Forelimb muscle (tissue), 1 donor: ENCODE measurements at regions not wholly inside any gene's neighbourhood (a gene's known extent, or its start where the extent isn't known, plus 50 kb on each side); places are given as distances from the start of the nearest gene placed in this dataset.
A peak's percentile ranks its signal among the peaks of the same experiment; 100 is the strongest.

Source experiments
- DNase-seq: peaks from one replicate; pipeline ENCODE4 v3.0.0-alpha.2; 2013; ENCODE audit warnings: low read depth

DNA sequence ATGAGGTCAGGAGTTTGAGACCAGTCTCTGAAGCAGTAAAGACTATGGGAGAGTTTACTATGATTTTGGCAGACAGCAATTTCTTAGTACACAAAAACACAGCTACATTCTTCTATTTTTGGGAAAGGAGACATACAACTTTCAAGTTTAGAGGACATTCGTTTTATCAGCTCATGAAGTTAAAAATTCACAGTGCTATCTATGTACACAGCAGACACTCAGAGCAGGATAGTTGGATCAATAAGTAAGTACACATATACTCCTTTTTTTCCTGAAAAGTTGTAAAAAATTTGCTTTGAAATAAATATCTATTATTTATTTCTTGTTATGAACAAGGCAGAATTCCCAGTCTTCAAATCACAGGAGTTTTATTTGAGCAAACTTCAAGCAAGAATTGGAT, 159.7 kb downstream of the SERPINI1 start:
- no peak for DNase-seq

DNA sequence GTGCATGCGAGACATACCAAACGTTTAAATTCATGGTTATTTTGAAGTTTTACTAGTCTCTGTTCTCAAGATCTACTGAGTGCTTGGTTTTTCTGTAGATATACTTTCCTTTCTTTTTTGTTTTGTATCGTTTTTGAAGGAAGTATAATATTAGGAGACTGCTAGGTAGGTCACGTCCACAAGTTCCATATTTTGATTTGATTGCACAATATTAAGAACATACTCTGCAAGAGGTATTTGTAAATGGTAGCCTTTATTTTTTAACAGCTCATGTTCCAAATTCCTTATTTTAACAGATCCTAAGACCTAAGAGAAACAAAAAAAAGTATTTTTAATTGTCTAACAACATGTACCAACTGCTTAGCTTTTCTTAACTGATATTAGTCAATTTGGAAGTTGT, 156.7 kb downstream of the SERPINI1 start:
- no peak for DNase-seq

DNA sequence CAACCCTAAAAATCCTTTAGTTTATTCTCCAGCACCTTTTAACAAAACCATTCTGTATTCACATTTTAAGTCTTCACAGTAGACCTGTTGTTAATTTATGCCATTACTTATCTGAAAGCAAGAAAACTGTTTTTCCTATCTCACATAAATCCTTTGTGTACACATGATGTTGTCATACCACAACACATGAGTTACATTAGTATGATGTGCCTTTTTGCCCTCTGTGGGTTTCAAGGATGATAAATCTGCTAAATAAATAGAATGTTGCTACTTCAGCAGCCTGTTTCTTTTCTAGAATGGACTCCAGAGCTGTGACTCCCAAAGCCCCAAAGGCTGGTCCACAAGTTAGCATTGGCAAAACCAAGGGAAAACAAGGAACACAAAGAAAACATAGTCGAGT, 151.6 kb downstream of the SERPINI1 start:
- DNase-seq, result no peak

DNA sequence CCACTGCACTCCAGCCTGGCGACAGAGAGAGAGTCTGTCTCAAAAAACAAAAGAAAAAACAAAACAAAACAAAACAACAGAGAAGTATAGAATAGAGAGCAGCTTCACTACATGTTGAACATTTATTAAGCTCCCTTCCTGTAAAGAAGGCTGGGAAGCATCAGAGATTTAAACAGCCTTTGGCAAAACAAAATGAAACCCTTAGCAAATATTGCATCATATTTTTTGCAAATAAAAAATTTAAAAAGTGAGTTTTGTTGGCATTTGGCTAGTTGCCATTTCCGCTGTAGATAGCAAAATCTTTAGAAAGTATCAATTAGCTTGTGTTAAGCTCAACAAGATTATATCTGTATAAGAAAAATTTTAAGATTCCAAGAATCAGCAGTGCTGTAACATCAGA, 151.2 kb downstream of the SERPINI1 start:
- DNase-seq, result no peak

DNA sequence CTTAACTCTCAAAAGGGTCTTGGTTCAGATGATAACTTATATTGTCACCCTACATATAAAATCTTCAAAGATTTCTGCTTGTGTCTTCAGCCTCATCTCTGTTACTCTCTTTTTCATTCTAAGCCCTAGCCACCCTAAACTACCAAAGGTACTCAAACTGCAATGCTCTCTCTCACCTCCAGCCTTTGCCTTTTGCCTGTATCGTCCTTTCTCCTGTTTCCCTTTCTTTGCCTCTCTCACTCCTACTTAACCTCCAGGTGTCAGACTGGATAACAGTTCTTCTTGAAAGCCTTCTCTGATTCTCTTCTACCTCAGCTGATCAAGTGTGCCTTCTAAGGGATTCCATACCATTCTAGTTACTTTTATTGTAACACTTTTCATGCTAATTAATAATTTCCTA, 149.8 kb downstream of the SERPINI1 start:
- DNase-seq, result no peak

DNA sequence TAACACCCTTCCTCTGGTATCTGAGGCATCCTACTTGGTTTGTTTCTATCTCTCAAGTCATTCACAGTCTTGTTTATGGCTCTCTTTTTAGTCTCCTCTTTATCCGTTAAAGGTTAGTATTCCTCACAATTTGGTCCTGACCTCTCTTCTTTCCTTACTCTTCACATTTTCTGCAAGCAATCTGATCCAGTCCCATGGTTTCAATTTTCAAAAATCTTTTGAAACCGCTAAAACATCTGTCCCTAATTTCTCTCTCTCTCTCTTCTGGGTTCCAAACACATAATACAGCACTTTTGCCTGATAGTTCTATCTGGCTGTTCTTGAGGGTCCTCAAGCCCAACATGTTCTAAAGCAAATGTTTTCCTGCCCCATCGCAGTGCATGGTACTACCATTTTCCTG, 149.0 kb downstream of the SERPINI1 start:
- no peak for DNase-seq

- DNase-seq, result no peak
Observed at GRCh38 chr3:167883452-167883851, 147.9 kb downstream of the SERPINI1 start.

GRCh38 chr3:167882057-167882667, 146.6 kb downstream of the SERPINI1 start:
- peak; percentile 49 for DNase-seq

DNA sequence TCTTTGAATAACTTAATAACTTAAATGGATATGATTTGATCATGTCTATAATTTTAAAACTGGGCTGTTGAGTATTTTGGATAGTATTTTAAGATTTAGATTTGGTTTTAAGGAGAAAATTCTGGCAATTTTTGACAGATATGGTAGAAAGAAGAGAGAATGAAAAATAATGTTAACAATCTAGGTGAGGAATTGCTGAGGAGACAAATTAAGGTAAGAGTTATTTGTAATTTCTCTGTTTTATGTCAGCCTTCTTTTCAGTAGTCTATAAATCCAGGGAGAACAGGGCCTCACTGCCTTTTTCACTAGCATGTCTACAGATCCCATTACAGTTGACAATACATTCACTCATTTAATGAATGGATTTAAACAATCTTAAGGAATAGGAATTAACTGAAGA, 144.7 kb downstream of the SERPINI1 start:
- DNase-seq, result no peak

GRCh38 chr3:167876620-167877281, 141.2 kb downstream of the SERPINI1 start:
- peak; percentile 60 for DNase-seq
